Progenitor cell of endocrine pancreas (in vitro differentiated cells): ENCODE measurements at regions not wholly inside any gene's neighbourhood (a gene's known extent, or its start where the extent isn't known, plus 50 kb on each side); places are given as distances from the start of the nearest gene placed in this dataset.

ENCODE experiments used
- DNase-seq: peaks from one replicate; pipeline ENCODE4 v3.0.0; 2021; ENCODE audit warnings: low spot score; ENCODE audit not compliant: unreplicated experiment
- H3K27ac Mint-ChIP-seq: 2 replicates; pipeline ENCODE4 v1.8.0; 2021; ENCODE audit warnings: mild to moderate bottlenecking, moderate library complexity, mixed read lengths
- H3K27me3 Mint-ChIP-seq: 2 replicates; pipeline ENCODE4 v1.8.0; 2021; ENCODE audit warnings: mixed read lengths
- H3K36me3 Mint-ChIP-seq: 2 replicates; pipeline ENCODE4 v1.8.0; 2022; ENCODE audit warnings: mixed read lengths; ENCODE audit not compliant: insufficient read depth
- H3K4me1 Mint-ChIP-seq: 2 replicates; pipeline ENCODE4 v1.8.0; 2021; ENCODE audit warnings: low read depth, mixed read lengths
- H3K4me3 Mint-ChIP-seq: 2 replicates; pipeline ENCODE4 v1.8.0; 2021; ENCODE audit warnings: low read depth, mild to moderate bottlenecking, moderate library complexity, mixed read lengths
- H3K9me3 Mint-ChIP-seq: 2 replicates; pipeline ENCODE4 v1.8.0; 2021; ENCODE audit warnings: low read depth, mixed read lengths
- CTCF ChIP-seq: fragments of 200-600 bp; sonication (generic); IDR thresholded peaks from one replicate; pipeline ENCODE4 v1.5.0; 2021; ENCODE audit warnings: antibody characterized with exemption, mild to moderate bottlenecking; ENCODE audit not compliant: unreplicated experiment

GRCh38 chr2:123434546-123435395 lies 590.3 kb upstream of the CNTNAP5 start:
- DNase-seq, result no peak
- no peak for TF ChIP-seq CTCF
- no peaks in the 10 kb centered on the region for H3K36me3 Mint-ChIP-seq
- no peaks in the 10 kb centered on the region for H3K9me3 Mint-ChIP-seq
- no peak overlapping the region for H3K4me3 Mint-ChIP-seq
- H3K27ac Mint-ChIP-seq, result no peak overlapping the region
- H3K4me1 Mint-ChIP-seq, result peaks cover 2% of the 10 kb centered on the region
- H3K27me3 Mint-ChIP-seq, result no peaks in the 10 kb centered on the region

GRCh38 chr2:123438251-123438650 lies 586.8 kb upstream of the CNTNAP5 start:
- no peak overlapping the region for H3K27ac Mint-ChIP-seq
- no peak overlapping the region for H3K4me3 Mint-ChIP-seq
- H3K9me3 Mint-ChIP-seq, result peaks cover 3% of the 10 kb centered on the region

GRCh38 chr2:123438675-123439074 lies 586.4 kb upstream of the CNTNAP5 start:
- TF ChIP-seq CTCF, result no peak
- Mint-ChIP-seq H3K27me3 (no peaks in the 10 kb centered on the region), H3K4me3 (no peak overlapping the region), H3K36me3 (no peaks in the 10 kb centered on the region), H3K9me3 (peaks cover 3% of the 10 kb centered on the region), H3K27ac (no peak overlapping the region), H3K4me1 (peaks cover 2% of the 10 kb centered on the region)
- no peak for DNase-seq

More at GRCh38 chr2:123438251-123438650, 586.8 kb upstream of the CNTNAP5 start:
- peaks cover 2% of the 10 kb centered on the region for H3K4me1 Mint-ChIP-seq
- no peak for DNase-seq
- H3K27me3 Mint-ChIP-seq, result no peaks in the 10 kb centered on the region
- TF ChIP-seq CTCF, result no peak
- H3K36me3 Mint-ChIP-seq, result no peaks in the 10 kb centered on the region

GRCh38 chr2:123448801-123449200 lies 576.3 kb upstream of the CNTNAP5 start:
- no peaks in the 10 kb centered on the region for H3K4me1 Mint-ChIP-seq
- TF ChIP-seq CTCF, result no peak
- no peak for DNase-seq
- H3K4me3 Mint-ChIP-seq, result no peak overlapping the region
- no peak overlapping the region for H3K27ac Mint-ChIP-seq
- H3K9me3 Mint-ChIP-seq, result peaks cover 4% of the 10 kb centered on the region
- no peaks in the 10 kb centered on the region for H3K27me3 Mint-ChIP-seq
- no peaks in the 10 kb centered on the region for H3K36me3 Mint-ChIP-seq

- H3K27me3 Mint-ChIP-seq, result no peaks in the 10 kb centered on the region
- H3K27ac Mint-ChIP-seq, result no peak overlapping the region
- no peaks in the 10 kb centered on the region for H3K36me3 Mint-ChIP-seq
- no peaks in the 10 kb centered on the region for H3K9me3 Mint-ChIP-seq
- TF ChIP-seq CTCF, result no peak
- DNase-seq, result no peak
- H3K4me1 Mint-ChIP-seq, result no peaks in the 10 kb centered on the region
- no peak overlapping the region for H3K4me3 Mint-ChIP-seq
These were observed 573.5 kb upstream of the CNTNAP5 start for GRCh38 chr2:123451542-123451941.
